B cell (primary cell): ENCODE measurements at regions not wholly inside any gene's neighbourhood (a gene's known extent, or its start where the extent isn't known, plus 50 kb on each side); places are given as distances from the start of the nearest gene placed in this dataset.

Experiments
- ATAC-seq: fragments of 200-7000 bp; cut with Tn5 transposase; one replicate; pipeline ENCODE4 v1.10.0; 2021; ENCODE audit warnings: low read depth, mild to moderate bottlenecking, moderate number of reproducible peaks, moderate library complexity
- CTCF ChIA-PET: fragments of 350-600 bp; sonication (Branson Sonifier 250); formaldehyde crosslinking; loops from one replicate; lab custom pipeline; 2021; ENCODE audit warnings: antibody characterized with exemption, inconsistent platforms; lab: Charles Lee
- POLR2A ChIA-PET: fragments of 350-600 bp; sonication (Branson Sonifier 250); formaldehyde crosslinking; loops from one replicate; lab custom pipeline; 2021; ENCODE audit warnings: antibody characterized with exemption; lab: Charles Lee
- DNase-seq: peaks from one replicate; pipeline ENCODE4 v3.0.0; 2013
- H2AFZ ChIP-seq: 2 replicates; pipeline ENCODE4 v1.6.1; 2012; ENCODE audit warnings: mild to moderate bottlenecking, low read depth, low read length; ENCODE audit not compliant: insufficient read depth, poor library complexity, severe bottlenecking
- H3K27ac ChIP-seq, 2 donors: 1 replicate in 1 of 2; 2 replicates in 1 of 2; pipeline ENCODE4 v1.5.1; 2012 to 2013; ENCODE audit warnings: low read length in 2 of 2, mild to moderate bottlenecking in 2 of 2, moderate library complexity in 1 of 2
- H3K27me3 ChIP-seq, 4 experiments: fragments of 200-600 bp in 1 of 4; sonication (generic) in 1 of 4; replicated peaks in 1 of 4; 1 replicate in 2 of 4; 2 replicates in 2 of 4; pipeline versions ENCODE4 v1.6.1 to v1.7.0; 2013 to 2016; ENCODE audit warnings: low read length in 3 of 4, mild to moderate bottlenecking in 2 of 4, mixed read lengths in 1 of 4, moderate library complexity in 1 of 4; ENCODE audit not compliant: insufficient read depth in 4 of 4, control insufficient read depth in 3 of 4; ENCODE audit errors: control extremely low read depth in 1 of 4
- H3K36me3 ChIP-seq, 2 experiments: replicated peaks in 1 of 2; 1 replicate in 1 of 2; 2 replicates in 1 of 2; pipeline versions ENCODE4 v1.6.1 to v1.7.1; 2013; ENCODE audit warnings: low read length in 1 of 2; ENCODE audit not compliant: insufficient read depth in 2 of 2, control insufficient read depth in 1 of 2; ENCODE audit errors: control extremely low read depth in 1 of 2, extremely low read depth in 1 of 2
- H3K4me1 ChIP-seq, 2 donors: fragments of 200-600 bp in 1 of 2; sonication (generic) in 1 of 2; 1 replicate in 1 of 2; 2 replicates in 1 of 2; pipeline versions ENCODE4 v1.5.1 to v1.6.1; 2013 to 2017; ENCODE audit warnings: low read length in 2 of 2; ENCODE audit not compliant: control insufficient read depth in 2 of 2, insufficient read depth in 2 of 2
- H3K4me2 ChIP-seq: replicated peaks from 2 replicates; pipeline ENCODE3; 2012; ENCODE audit warnings: mild to moderate bottlenecking, low read depth, low read length; ENCODE audit not compliant: poor library complexity, severe bottlenecking
- H3K4me3 ChIP-seq, 5 experiments: fragments of 200-600 bp in 1 of 5; sonication (generic) in 1 of 5; 1 replicate in 3 of 5; 2 replicates in 2 of 5; pipeline versions ENCODE4 v1.5.1 to v1.7.0; 2011 to 2016; ENCODE audit warnings: low read length in 4 of 5, mild to moderate bottlenecking in 4 of 5, low read depth in 2 of 5, control low read depth in 1 of 5, moderate library complexity in 1 of 5; ENCODE audit not compliant: insufficient read depth in 1 of 5; ENCODE audit errors: control extremely low read depth in 1 of 5, extremely low read depth in 1 of 5
- H3K79me2 ChIP-seq: fragments of 200-600 bp; sonication (generic); one replicate; pipeline ENCODE4 v1.6.0; 2016; ENCODE audit warnings: low read length; ENCODE audit not compliant: control insufficient read depth, insufficient read depth
- H3K9ac ChIP-seq: fragments of 200-600 bp; sonication (generic); 2 replicates; pipeline ENCODE4 v1.6.1; 2017; ENCODE audit warnings: mild to moderate bottlenecking, low read length, moderate library complexity
- H3K9me3 ChIP-seq, 3 donors: one replicate each; pipeline versions ENCODE4 v1.6.1 to v1.7.1; 2013; ENCODE audit warnings: low read length in 2 of 3; ENCODE audit not compliant: control insufficient read depth in 2 of 3, insufficient read depth in 1 of 3; ENCODE audit errors: control extremely low read depth in 1 of 3
- H4K20me1 ChIP-seq: 2 replicates; pipeline ENCODE4 v1.6.0; 2012; ENCODE audit warnings: mild to moderate bottlenecking, low read length; ENCODE audit not compliant: insufficient read depth, control insufficient read depth, poor library complexity, severe bottlenecking
- H3K27ac Mint-ChIP-seq: one replicate; pipeline ENCODE4 v1.8.0; 2021; ENCODE audit warnings: mixed read lengths
- H3K27me3 Mint-ChIP-seq: one replicate; pipeline ENCODE4 v1.8.0; 2021; ENCODE audit warnings: mixed read lengths
- H3K4me1 Mint-ChIP-seq: one replicate; pipeline ENCODE4 v1.8.0; 2021; ENCODE audit warnings: mixed read lengths
- H3K4me3 Mint-ChIP-seq: one replicate; pipeline ENCODE4 v1.8.0; 2021; ENCODE audit warnings: mixed read lengths
- H3K9me3 Mint-ChIP-seq: one replicate; pipeline ENCODE4 v1.8.0; 2022; ENCODE audit warnings: mixed read lengths; ENCODE audit not compliant: insufficient read depth
- EZH2 ChIP-seq: IDR thresholded peaks from 2 replicates; pipeline ENCODE4 v1.6.1; 2012; ENCODE audit warnings: borderline replicate concordance, low read depth, mild to moderate bottlenecking, moderate library complexity, low read length; ENCODE audit not compliant: insufficient read depth, poor library complexity, severe bottlenecking
- WGBS: methylation state at CpG from one replicate; pipeline ENCODE4 v1.1.5; 2013; ENCODE audit warnings: missing lambda C conversion rate; ENCODE audit not compliant: insufficient coverage; 5-methylcytosine and 5-hydroxymethylcytosine counted together
- intact Hi-C: fragments of 100-400 bp; cut with micrococcal nuclease; formaldehyde crosslinking; loops from one replicate; pipeline ENCODE4 v1.10.0; 2022
- TF ChIP-seq, protein P1 (sequence below): fragments of 200-600 bp; IDR thresholded peaks from one replicate; pipeline ENCODE4 v1.8.0; 2022; ENCODE audit warnings: antibody characterized with exemption, mild to moderate bottlenecking

DNA sequence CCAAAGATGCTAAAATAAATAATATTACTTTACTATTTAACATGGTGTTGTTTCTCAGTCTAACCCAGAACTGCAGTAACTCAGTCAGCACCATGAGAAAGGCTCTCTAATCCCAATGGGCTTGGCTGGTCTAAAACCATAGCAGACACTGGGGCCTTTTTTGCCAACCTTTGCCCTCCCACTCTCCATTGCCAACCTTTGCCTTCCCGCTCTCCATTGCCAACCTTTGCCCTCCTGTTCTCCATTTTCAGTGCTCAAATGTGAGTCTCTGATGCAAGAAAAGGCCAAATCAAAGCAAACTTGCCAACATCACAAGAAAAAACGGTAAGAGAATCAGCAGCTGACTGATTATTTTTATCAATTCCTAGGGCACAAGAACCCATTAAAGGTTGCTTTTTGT, 1681.2 kb downstream of the SLITRK5 start:
- CTCF ChIA-PET: no interaction called here
- TF ChIP-seq EZH2: no peak
- TF ChIP-seq, protein P1, sequence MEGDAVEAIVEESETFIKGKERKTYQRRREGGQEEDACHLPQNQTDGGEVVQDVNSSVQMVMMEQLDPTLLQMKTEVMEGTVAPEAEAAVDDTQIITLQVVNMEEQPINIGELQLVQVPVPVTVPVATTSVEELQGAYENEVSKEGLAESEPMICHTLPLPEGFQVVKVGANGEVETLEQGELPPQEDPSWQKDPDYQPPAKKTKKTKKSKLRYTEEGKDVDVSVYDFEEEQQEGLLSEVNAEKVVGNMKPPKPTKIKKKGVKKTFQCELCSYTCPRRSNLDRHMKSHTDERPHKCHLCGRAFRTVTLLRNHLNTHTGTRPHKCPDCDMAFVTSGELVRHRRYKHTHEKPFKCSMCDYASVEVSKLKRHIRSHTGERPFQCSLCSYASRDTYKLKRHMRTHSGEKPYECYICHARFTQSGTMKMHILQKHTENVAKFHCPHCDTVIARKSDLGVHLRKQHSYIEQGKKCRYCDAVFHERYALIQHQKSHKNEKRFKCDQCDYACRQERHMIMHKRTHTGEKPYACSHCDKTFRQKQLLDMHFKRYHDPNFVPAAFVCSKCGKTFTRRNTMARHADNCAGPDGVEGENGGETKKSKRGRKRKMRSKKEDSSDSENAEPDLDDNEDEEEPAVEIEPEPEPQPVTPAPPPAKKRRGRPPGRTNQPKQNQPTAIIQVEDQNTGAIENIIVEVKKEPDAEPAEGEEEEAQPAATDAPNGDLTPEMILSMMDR: no peak
- 100% methylated on average over 1 of the region's 2 CpGs for WGBS
- H3K4me1 ChIP-seq: no peaks in the 10 kb centered on the region
- no peak overlapping the region for H3K4me3 ChIP-seq
- no peaks in the 10 kb centered on the region for H3K36me3 ChIP-seq
- no peaks in the 10 kb centered on the region for H3K4me1 Mint-ChIP-seq
- no peak overlapping the region for H2AFZ ChIP-seq
- intact Hi-C loops: no loop called here
- POLR2A ChIA-PET: no interaction called here
- H4K20me1 ChIP-seq: no peaks in the 10 kb centered on the region
- H3K9me3 Mint-ChIP-seq: no peaks in the 10 kb centered on the region
- H3K79me2 ChIP-seq: no peaks in the 10 kb centered on the region
- H3K27ac ChIP-seq: no peak overlapping the region
- no peaks in the 10 kb centered on the region for H3K9me3 ChIP-seq
- no peak overlapping the region for H3K27ac Mint-ChIP-seq
- H3K27me3 Mint-ChIP-seq: no peaks in the 10 kb centered on the region
- no peak for ATAC-seq
- H3K4me3 Mint-ChIP-seq: no peak overlapping the region
- H3K9ac ChIP-seq: no peak overlapping the region
- no peaks in the 10 kb centered on the region for H3K27me3 ChIP-seq
- H3K4me2 ChIP-seq: no peak overlapping the region
- DNase-seq: no peak

DNA sequence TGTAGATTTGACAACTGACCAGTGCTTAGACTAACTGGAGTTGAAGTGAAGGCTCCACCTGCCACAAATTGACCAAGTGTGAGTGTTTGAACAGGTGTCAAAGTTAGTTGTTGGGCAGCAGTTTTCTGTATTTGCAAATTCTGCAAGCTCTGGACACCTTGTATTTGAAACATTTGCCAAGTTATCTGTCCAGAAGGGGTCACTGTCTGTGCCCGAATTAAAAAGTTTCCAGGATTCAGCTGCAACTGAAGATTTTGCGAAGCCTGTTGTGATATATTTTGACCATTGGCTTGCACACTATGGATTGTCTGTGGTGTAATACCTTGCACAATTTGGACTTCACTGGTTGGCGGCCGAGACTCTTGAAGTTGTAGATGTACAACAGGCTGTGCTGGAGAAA, 1690.7 kb downstream of the SLITRK5 start:
- Histone ChIP-seq H3K4me2 (no peak overlapping the region), H3K79me2 (no peaks in the 10 kb centered on the region), H3K9ac (no peak overlapping the region), H2AFZ (no peak overlapping the region), H3K27me3 (no peaks in the 10 kb centered on the region), H3K36me3 (no peaks in the 10 kb centered on the region), H4K20me1 (no peaks in the 10 kb centered on the region), H3K4me3 (no peak overlapping the region), H3K9me3 (peaks cover 0 to 9% (median 0%) of the 10 kb centered on the region in 3 donors), H3K4me1 (no peaks in the 10 kb centered on the region), H3K27ac (no peak overlapping the region)
- intact Hi-C loops: no loop called here
- no peaks in the 10 kb centered on the region for H3K9me3 Mint-ChIP-seq
- POLR2A ChIA-PET: no interaction called here
- no peak overlapping the region for H3K27ac Mint-ChIP-seq
- WGBS: 83% methylated on average over 4 of the region's 4 CpGs
- CTCF ChIA-PET: no interaction called here
- DNase-seq (no peak), ATAC-seq (no peak)
- H3K27me3 Mint-ChIP-seq: no peaks in the 10 kb centered on the region
- TF ChIP-seq, protein P1: no peak
- no peak for TF ChIP-seq EZH2
- no peak overlapping the region for H3K4me3 Mint-ChIP-seq
- H3K4me1 Mint-ChIP-seq: no peaks in the 10 kb centered on the region
